RWPE1 (cell line): ENCODE measurements at regions not wholly inside any gene's neighbourhood (a gene's known extent, or its start where the extent isn't known, plus 50 kb on each side); places are given as distances from the start of the nearest gene placed in this dataset.
"Not testable (repeated sequence)": the region's sequence is repeated elsewhere in the genome, so short reads cannot be mapped to it uniquely, and the experiment has no call there.

Experiments used
- CTCF ChIA-PET: fragments of 350-600 bp; sonication (Branson Sonifier 250); formaldehyde crosslinking; extraction: SDS; loops from one replicate; lab custom pipeline; 2021; lab: Yijun Ruan, JAX
- POLR2A ChIA-PET: fragments of 400-600 bp; formaldehyde crosslinking; extraction: SDS; loops from one replicate; lab custom pipeline; 2020; ENCODE audit warnings: antibody characterized with exemption; ENCODE audit not compliant: low non-redundant PET; lab: Yijun Ruan, JAX
- DNase-seq: peaks from one replicate; pipeline ENCODE4 v3.0.0; 2012; ENCODE audit warnings: low spot score
- H3K27ac ChIP-seq: fragments of 450-650 bp; 2 replicates; pipeline ENCODE4 v1.5.1; 2017
- CTCF ChIP-seq: fragments of 450-650 bp; conservative IDR thresholded peaks from 2 replicates; pipeline ENCODE4 v1.5.1; 2017; ENCODE audit warnings: low read depth, mild to moderate bottlenecking

- CTCF ChIA-PET, result no interaction called here
- no peak for DNase-seq
- H3K27ac ChIP-seq, result no peak overlapping the region
- TF ChIP-seq CTCF, result no peak
- POLR2A ChIA-PET, result no interaction called here
Observed at GRCh38 chr10:33869481-33869880, 535.0 kb upstream of the NRP1 start.

- ChIA-PET POLR2A (no interaction called here), CTCF (no interaction called here)
- no peak for DNase-seq
- H3K27ac ChIP-seq, result no peak overlapping the region
- no peak for TF ChIP-seq CTCF
Observed at GRCh38 chr10:33869028-33869427, 534.6 kb upstream of the NRP1 start.

- POLR2A ChIA-PET, DNase-seq, CTCF ChIA-PET, H3K27ac ChIP-seq: not testable (repeated sequence)
Observed at GRCh38 chr10:33867199-33867789, 532.8 kb upstream of the NRP1 start.

- H3K27ac ChIP-seq, result no peak overlapping the region
- POLR2A ChIA-PET, result no interaction called here
- no peak for DNase-seq
- TF ChIP-seq CTCF, result no peak
- CTCF ChIA-PET, result no interaction called here
Observed at GRCh38 chr10:33863352-33863751, 528.9 kb upstream of the NRP1 start.

- no peak for DNase-seq
- ChIA-PET CTCF (no interaction called here), POLR2A (no interaction called here)
- no peak overlapping the region for H3K27ac ChIP-seq
- TF ChIP-seq CTCF, result no peak
Observed at GRCh38 chr10:33862536-33863105, 528.2 kb upstream of the NRP1 start.

GRCh38 chr10:33861833-33862232 is 527.4 kb upstream of the NRP1 start:
- CTCF ChIA-PET, result no interaction called here
- DNase-seq, result no peak
- POLR2A ChIA-PET, result no interaction called here

More at GRCh38 chr10:33861833-33862232, 527.4 kb upstream of the NRP1 start:
- no peak for TF ChIP-seq CTCF
- H3K27ac ChIP-seq, result no peak overlapping the region
